ENCODE measurements at regions not wholly inside any gene's neighbourhood (a gene's known extent, or its start where the extent isn't known, plus 50 kb on each side); places are given as distances from the start of the nearest gene placed in this dataset.

DNA sequence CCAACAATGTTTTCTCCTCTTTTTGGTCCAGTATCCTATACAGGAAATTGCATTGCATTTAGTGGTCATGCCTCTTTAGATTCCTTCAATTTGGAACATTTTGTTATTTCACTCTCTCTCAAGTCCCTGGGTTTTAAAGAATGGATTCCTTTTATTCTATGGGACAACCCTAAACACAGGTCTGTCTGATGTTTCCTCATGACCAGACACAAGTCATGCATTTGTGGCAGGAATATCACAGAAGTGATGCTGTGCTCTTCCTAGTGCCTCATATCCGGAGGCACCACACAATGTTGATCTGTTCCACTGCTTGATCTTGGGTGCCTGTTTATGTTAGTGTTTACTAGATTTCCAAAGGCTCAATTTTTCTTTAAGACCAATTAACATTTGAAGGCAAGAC is 69.7 kb upstream of the H2AZ1 start:
- Histone ChIP-seq H3K4me1 (no peaks in the 10 kb centered on the region), H3K27ac (no peak overlapping the region), H3K36me3 (no peaks in the 10 kb centered on the region), H3K4me3 (no peak overlapping the region), H3K9me3 (no peaks in the 10 kb centered on the region), H3K27me3 (no peaks in the 10 kb centered on the region)
- intact Hi-C loops (cut with DNase I), result no loop called here
- TF ChIP-seq, protein P1, sequence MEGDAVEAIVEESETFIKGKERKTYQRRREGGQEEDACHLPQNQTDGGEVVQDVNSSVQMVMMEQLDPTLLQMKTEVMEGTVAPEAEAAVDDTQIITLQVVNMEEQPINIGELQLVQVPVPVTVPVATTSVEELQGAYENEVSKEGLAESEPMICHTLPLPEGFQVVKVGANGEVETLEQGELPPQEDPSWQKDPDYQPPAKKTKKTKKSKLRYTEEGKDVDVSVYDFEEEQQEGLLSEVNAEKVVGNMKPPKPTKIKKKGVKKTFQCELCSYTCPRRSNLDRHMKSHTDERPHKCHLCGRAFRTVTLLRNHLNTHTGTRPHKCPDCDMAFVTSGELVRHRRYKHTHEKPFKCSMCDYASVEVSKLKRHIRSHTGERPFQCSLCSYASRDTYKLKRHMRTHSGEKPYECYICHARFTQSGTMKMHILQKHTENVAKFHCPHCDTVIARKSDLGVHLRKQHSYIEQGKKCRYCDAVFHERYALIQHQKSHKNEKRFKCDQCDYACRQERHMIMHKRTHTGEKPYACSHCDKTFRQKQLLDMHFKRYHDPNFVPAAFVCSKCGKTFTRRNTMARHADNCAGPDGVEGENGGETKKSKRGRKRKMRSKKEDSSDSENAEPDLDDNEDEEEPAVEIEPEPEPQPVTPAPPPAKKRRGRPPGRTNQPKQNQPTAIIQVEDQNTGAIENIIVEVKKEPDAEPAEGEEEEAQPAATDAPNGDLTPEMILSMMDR (IDR thresholded peaks at IDR 0.05), result no peak
- no peak for DNase-seq
- no peak for ATAC-seq

DNA sequence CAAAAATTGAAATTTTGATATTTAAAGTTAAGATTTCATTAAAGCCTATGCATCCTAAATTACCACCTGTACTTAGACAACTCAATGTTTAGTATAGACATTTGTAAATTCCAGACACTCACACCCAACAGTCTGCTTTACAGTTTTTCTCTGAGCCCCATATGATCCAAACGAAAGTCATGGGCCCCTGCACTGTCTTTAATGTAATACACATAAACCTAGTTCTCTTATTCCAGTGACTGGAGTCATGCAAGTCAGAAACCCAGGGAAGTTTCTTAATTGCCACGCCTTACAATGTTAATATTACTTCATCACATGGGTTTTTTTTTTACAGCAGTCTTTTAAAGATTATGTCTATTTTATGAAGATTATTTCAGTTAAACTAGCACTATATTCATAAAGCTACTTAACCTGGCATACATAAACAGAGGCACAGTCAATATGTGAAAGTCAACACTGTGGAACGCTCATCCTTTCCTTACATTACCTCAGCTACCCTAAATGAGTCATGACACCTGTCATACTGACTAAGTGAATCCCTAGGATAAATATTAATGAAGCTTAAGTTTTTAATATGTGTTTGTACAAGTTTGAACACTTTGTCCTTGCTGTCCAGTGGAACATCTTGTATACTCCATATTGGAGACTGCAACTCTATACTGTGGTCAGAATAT is 67.7 kb upstream of the H2AZ1 start:
- Histone ChIP-seq H3K4me1 (no peaks in the 10 kb centered on the region), H3K9me3 (no peaks in the 10 kb centered on the region), H3K36me3 (no peaks in the 10 kb centered on the region), H3K27me3 (no peaks in the 10 kb centered on the region), H3K27ac (no peak overlapping the region), H3K4me3 (no peak overlapping the region)
- intact Hi-C loops (cut with DNase I), result no loop called here
- ATAC-seq, result no peak
- TF ChIP-seq, protein P1 (IDR thresholded peaks at IDR 0.05), result no peak
- DNase-seq, result no peak

DNA sequence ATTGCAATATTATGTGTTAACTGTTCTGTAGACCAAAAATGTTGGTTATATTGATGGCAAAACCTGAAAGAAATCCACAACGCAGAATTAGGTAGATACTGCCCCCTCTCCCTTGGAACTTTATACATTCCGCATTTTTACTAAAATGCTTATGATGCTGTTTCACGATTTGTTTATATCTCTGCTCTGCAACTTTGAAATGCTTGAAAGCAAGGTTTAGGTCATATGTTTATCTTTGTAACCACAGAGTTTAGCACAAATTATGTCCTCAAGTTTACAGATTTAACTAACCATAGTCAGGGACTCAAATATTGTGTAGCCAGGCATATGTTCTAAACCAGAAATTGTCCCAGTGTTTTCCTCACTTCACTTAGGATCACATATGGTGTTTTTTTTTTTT is 66.1 kb upstream of the H2AZ1 start:
- intact Hi-C loops (cut with DNase I), result no loop called here
- no peak overlapping the region for H3K4me3 ChIP-seq

DNA sequence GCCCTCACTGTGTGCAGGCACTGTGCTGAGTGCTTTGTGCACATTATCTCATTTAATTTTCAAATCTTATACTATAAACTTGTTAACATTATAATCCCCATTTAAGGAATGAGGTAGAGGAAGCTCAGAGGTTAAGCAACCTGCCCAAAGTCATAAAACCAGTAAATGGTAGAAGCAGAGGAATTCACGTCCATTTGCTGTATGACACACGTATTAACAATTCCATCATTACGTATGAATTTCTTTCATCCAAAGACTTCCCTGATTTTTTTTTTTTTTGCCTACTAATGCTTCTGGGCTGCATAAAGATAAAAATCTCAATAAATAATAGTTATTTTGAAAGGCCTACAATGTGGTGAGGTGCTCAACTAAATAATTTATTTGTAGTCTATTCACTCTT is 64.5 kb upstream of the H2AZ1 start:
- TF ChIP-seq, protein P1 (IDR thresholded peaks at IDR 0.05), result no peak
- Histone ChIP-seq H3K27ac (no peak overlapping the region), H3K27me3 (no peaks in the 10 kb centered on the region), H3K4me3 (no peak overlapping the region), H3K36me3 (no peaks in the 10 kb centered on the region), H3K9me3 (no peaks in the 10 kb centered on the region), H3K4me1 (no peaks in the 10 kb centered on the region)
- intact Hi-C loops (cut with DNase I), result no loop called here
- ATAC-seq (no peak), DNase-seq (no peak)

More for the DNA sequence above, 66.1 kb upstream of the H2AZ1 start:
- no peak overlapping the region for H3K27ac ChIP-seq
- ATAC-seq (no peak), DNase-seq (no peak)
- H3K9me3 ChIP-seq, result no peaks in the 10 kb centered on the region
- TF ChIP-seq, protein P1 (IDR thresholded peaks at IDR 0.05), result no peak
- no peaks in the 10 kb centered on the region for H3K27me3 ChIP-seq
- no peaks in the 10 kb centered on the region for H3K4me1 ChIP-seq
- H3K36me3 ChIP-seq, result no peaks in the 10 kb centered on the region

DNA sequence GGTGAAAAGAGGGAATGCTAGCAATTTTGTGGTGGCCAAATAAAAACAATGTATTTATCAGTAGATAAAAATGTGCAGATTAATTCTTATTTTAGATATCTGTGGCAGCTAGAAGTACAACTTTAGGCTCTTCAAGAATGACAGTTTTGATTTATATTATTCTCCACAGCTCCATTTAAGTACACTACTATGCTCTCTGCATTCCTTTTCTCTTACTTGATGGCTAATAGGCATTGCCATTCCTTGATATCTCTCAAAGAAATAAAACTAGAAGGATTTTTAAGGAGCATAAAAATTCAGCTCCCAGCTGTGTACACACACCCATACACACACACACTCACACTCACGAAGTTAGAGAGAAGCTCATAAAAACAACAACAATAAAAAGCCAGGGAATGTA is 59.4 kb upstream of the H2AZ1 start:
- intact Hi-C loops (cut with DNase I), result no loop called here
- Histone ChIP-seq H3K36me3 (no peaks in the 10 kb centered on the region), H3K4me1 (no peaks in the 10 kb centered on the region), H3K27ac (no peak overlapping the region), H3K9me3 (no peaks in the 10 kb centered on the region), H3K27me3 (no peaks in the 10 kb centered on the region), H3K4me3 (no peak overlapping the region)
- ATAC-seq, result no peak
- TF ChIP-seq, protein P1 (IDR thresholded peaks at IDR 0.05), result no peak
- DNase-seq, result no peak
